HL-60 (cell line): ENCODE measurements at regions not wholly inside any gene's neighbourhood (a gene's known extent, or its start where the extent isn't known, plus 50 kb on each side); places are given as distances from the start of the nearest gene placed in this dataset.

Experiments used
- CTCF ChIP-seq: IDR thresholded peaks from one replicate; pipeline ENCODE4 v1.5.1; 2011; ENCODE audit warnings: low read length, control low read depth, inconsistent platforms; ENCODE audit not compliant: insufficient read depth
- GABPA ChIP-seq: IDR thresholded peaks from 2 replicates; pipeline ENCODE4 v1.6.1; 2012; ENCODE audit warnings: low read depth
- POLR2AphosphoS5 ChIP-seq: IDR thresholded peaks from 2 replicates; pipeline ENCODE4 v1.6.1; 2012; ENCODE audit warnings: low read depth
- REST ChIP-seq: IDR thresholded peaks from 2 replicates; pipeline ENCODE4 v1.6.1; 2012; ENCODE audit warnings: low read depth; ENCODE audit not compliant: insufficient replicate concordance

- TF ChIP-seq CTCF (no peak), POLR2AphosphoS5 (no peak), REST (no peak), GABPA (no peak)
These were observed 174.2 kb upstream of the PDGFD start for GRCh38 chr11:104338186-104338585.
